ENCODE measurements at regions not wholly inside any gene's neighbourhood (a gene's known extent, or its start where the extent isn't known, plus 50 kb on each side); places are given as distances from the start of the nearest gene placed in this dataset.

DNA sequence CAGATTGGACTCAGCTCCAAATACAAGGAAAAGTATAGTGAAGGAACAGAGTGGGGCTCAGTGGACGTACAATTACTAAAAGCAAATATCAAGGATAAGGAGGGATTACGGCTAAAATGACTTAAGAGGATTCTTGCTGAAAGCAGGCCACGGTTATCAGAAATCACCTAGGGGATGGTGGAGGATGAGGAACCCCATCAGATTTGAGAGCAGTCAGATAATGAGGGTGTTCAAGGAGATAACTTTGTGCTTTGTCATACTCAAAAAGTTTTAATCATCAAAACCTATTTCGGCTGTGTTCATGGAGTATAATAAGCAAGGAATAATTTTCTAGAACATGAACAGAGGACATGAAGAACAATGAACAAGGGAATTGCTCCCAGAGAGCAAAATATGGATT, 275.8 kb downstream of the SEMA3D start:
- TF ChIP-seq, protein P1, sequence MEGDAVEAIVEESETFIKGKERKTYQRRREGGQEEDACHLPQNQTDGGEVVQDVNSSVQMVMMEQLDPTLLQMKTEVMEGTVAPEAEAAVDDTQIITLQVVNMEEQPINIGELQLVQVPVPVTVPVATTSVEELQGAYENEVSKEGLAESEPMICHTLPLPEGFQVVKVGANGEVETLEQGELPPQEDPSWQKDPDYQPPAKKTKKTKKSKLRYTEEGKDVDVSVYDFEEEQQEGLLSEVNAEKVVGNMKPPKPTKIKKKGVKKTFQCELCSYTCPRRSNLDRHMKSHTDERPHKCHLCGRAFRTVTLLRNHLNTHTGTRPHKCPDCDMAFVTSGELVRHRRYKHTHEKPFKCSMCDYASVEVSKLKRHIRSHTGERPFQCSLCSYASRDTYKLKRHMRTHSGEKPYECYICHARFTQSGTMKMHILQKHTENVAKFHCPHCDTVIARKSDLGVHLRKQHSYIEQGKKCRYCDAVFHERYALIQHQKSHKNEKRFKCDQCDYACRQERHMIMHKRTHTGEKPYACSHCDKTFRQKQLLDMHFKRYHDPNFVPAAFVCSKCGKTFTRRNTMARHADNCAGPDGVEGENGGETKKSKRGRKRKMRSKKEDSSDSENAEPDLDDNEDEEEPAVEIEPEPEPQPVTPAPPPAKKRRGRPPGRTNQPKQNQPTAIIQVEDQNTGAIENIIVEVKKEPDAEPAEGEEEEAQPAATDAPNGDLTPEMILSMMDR (conservative IDR thresholded peaks at IDR 0.05; ENCODE audit: low read length) = no peak
- no peak for TF ChIP-seq EZH2phosphoT487 (IDR thresholded peaks at IDR 0.05; ENCODE audit: borderline replicate concordance)

All from Loucy (cell line).